Activated CD8-positive, alpha-beta memory T cell treated with anti-CD3 and anti-CD28 coated beads for 36 hours (primary cell): ENCODE measurements at regions not wholly inside any gene's neighbourhood (a gene's known extent, or its start where the extent isn't known, plus 50 kb on each side); places are given as distances from the start of the nearest gene placed in this dataset.

Source experiments
- CTCF ChIA-PET: fragments of 350-600 bp; sonication (Branson Sonifier 250); formaldehyde crosslinking; loops from one replicate; lab custom pipeline; 2021; ENCODE audit warnings: antibody characterized with exemption; lab: Charles Lee
- POLR2A ChIA-PET: fragments of 350-600 bp; sonication (Branson Sonifier 250); formaldehyde crosslinking; loops from one replicate; lab custom pipeline; 2021; ENCODE audit warnings: antibody characterized with exemption; lab: Charles Lee

GRCh38 chr4:138964716-138965426 is 50.7 kb upstream of the NOCT start:
- CTCF ChIA-PET: no interaction called here

GRCh38 chr4:138963412-138963811 is 52.2 kb upstream of the NOCT start:
- CTCF ChIA-PET: no interaction called here
- POLR2A ChIA-PET: no interaction called here

More at GRCh38 chr4:138964716-138965426, 50.7 kb upstream of the NOCT start:
- POLR2A ChIA-PET: no interaction called here

- POLR2A ChIA-PET: no interaction called here
- CTCF ChIA-PET: no interaction called here
Measured at GRCh38 chr4:138961664-138962063, 53.9 kb upstream of the NOCT start.

GRCh38 chr4:138961129-138961528 is 54.5 kb upstream of the NOCT start:
- ChIA-PET POLR2A (no interaction called here), CTCF (no interaction called here)

GRCh38 chr4:138960175-138960710 is 55.3 kb upstream of the NOCT start:
- CTCF ChIA-PET: no interaction called here
- POLR2A ChIA-PET: no interaction called here

GRCh38 chr4:138959097-138959815 is 56.3 kb upstream of the NOCT start:
- ChIA-PET POLR2A (no interaction called here), CTCF (no interaction called here)

- ChIA-PET POLR2A (no interaction called here), CTCF (no interaction called here)
Measured at GRCh38 chr4:138958519-138958918, 57.1 kb upstream of the NOCT start.

- POLR2A ChIA-PET: no interaction called here
Measured at GRCh38 chr4:138957302-138957701, 58.3 kb upstream of the NOCT start.

GRCh38 chr4:138954428-138954827 is 61.2 kb upstream of the NOCT start:
- ChIA-PET POLR2A (no interaction called here), CTCF (no interaction called here)

More at GRCh38 chr4:138957302-138957701, 58.3 kb upstream of the NOCT start:
- CTCF ChIA-PET: no interaction called here

GRCh38 chr4:138953961-138954371 is 61.6 kb upstream of the NOCT start:
- CTCF ChIA-PET: no interaction called here

GRCh38 chr4:138952411-138952810 is 63.2 kb upstream of the NOCT start:
- ChIA-PET CTCF (no interaction called here), POLR2A (no interaction called here)

More at GRCh38 chr4:138953961-138954371, 61.6 kb upstream of the NOCT start:
- POLR2A ChIA-PET: no interaction called here

- ChIA-PET POLR2A (no interaction called here), CTCF (interaction anchor here (1.2 kb wide), 1 partner anchor 674 kb away, joined by 3 read pairs; no protein-coding TSS in a partner anchor)
Measured at GRCh38 chr4:138951764-138952163, 63.8 kb upstream of the NOCT start.

GRCh38 chr4:138949866-138950265 is 65.7 kb upstream of the NOCT start:
- ChIA-PET POLR2A (no interaction called here), CTCF (no interaction called here)

- ChIA-PET POLR2A (no interaction called here), CTCF (no interaction called here)
Measured at GRCh38 chr4:138948918-138949317, 66.7 kb upstream of the NOCT start.

GRCh38 chr4:138946306-138946705 is 69.3 kb upstream of the NOCT start:
- CTCF ChIA-PET: no interaction called here
- POLR2A ChIA-PET: no interaction called here

GRCh38 chr4:138945840-138946239 is 69.7 kb upstream of the NOCT start:
- CTCF ChIA-PET: no interaction called here
- POLR2A ChIA-PET: no interaction called here

- ChIA-PET CTCF (no interaction called here), POLR2A (no interaction called here)
Measured at GRCh38 chr4:138945401-138945800, 70.2 kb upstream of the NOCT start.

GRCh38 chr4:138943893-138944292 is 71.7 kb upstream of the NOCT start:
- ChIA-PET CTCF (no interaction called here), POLR2A (interaction anchor here (0.5 kb wide), 1 partner anchor 677 kb away, joined by 3 read pairs; no protein-coding TSS in a partner anchor)

- ChIA-PET CTCF (no interaction called here), POLR2A (no interaction called here)
Measured at GRCh38 chr4:138941037-138941436, 74.5 kb upstream of the NOCT start.

- ChIA-PET CTCF (no interaction called here), POLR2A (interaction anchor here (0.6 kb wide), 1 partner anchor 667 kb away, joined by 4 read pairs; no protein-coding TSS in a partner anchor)
Measured at GRCh38 chr4:138939960-138940359, 75.6 kb upstream of the NOCT start.

GRCh38 chr4:138938366-138938690 is 77.3 kb upstream of the NOCT start:
- POLR2A ChIA-PET: no interaction called here
- CTCF ChIA-PET: no interaction called here
